Peyer's patch (tissue), 4 donors: ENCODE measurements at regions not wholly inside any gene's neighbourhood (a gene's known extent, or its start where the extent isn't known, plus 50 kb on each side); places are given as distances from the start of the nearest gene placed in this dataset.

Experiments used
- POLR2A ChIP-seq, 2 donors: fragments of 450-650 bp; IDR thresholded peaks; one replicate each; pipeline ENCODE4 v1.5.1; 2017; ENCODE audit warnings: antibody characterized with exemption in 2 of 2, mild to moderate bottlenecking in 2 of 2, moderate library complexity in 2 of 2
- TF ChIP-seq, protein P1 (sequence below), 6 experiments: fragments of 450-650 bp in 4 of 6; fragments of 200-600 bp in 2 of 6; sonication (generic) in 1 of 6; IDR thresholded peaks; one replicate each; pipeline ENCODE4 v1.5.1; 2017 to 2019; ENCODE audit warnings: antibody characterized with exemption in 6 of 6, mild to moderate bottlenecking in 3 of 6, moderate library complexity in 1 of 6

DNA sequence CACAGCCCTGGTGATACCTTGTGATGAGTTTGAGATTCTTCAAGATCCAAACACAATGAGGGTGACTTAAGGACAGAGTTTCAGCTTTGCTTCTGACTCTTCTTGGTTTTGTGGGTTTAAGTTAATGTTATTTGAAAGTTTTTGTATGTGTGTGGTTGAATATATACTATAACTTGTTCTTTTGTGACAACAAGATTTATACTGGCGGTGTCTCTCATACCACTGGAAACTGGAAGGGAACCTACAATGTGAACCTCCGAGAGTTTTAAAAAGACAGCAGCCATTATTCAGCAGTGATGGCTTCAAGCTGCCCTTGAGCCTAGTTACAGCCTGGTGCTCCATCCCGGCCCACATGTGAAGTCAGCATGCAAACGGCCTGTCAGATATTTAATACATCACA lies 87.9 kb upstream of the IGF1 start:
- TF ChIP-seq, protein P1, sequence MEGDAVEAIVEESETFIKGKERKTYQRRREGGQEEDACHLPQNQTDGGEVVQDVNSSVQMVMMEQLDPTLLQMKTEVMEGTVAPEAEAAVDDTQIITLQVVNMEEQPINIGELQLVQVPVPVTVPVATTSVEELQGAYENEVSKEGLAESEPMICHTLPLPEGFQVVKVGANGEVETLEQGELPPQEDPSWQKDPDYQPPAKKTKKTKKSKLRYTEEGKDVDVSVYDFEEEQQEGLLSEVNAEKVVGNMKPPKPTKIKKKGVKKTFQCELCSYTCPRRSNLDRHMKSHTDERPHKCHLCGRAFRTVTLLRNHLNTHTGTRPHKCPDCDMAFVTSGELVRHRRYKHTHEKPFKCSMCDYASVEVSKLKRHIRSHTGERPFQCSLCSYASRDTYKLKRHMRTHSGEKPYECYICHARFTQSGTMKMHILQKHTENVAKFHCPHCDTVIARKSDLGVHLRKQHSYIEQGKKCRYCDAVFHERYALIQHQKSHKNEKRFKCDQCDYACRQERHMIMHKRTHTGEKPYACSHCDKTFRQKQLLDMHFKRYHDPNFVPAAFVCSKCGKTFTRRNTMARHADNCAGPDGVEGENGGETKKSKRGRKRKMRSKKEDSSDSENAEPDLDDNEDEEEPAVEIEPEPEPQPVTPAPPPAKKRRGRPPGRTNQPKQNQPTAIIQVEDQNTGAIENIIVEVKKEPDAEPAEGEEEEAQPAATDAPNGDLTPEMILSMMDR (IDR thresholded peaks at IDR 0.05): no peak
- no peak for TF ChIP-seq POLR2A (IDR thresholded peaks at IDR 0.05)
